OCI-LY1 (cell line): ENCODE measurements at regions not wholly inside any gene's neighbourhood (a gene's known extent, or its start where the extent isn't known, plus 50 kb on each side); places are given as distances from the start of the nearest gene placed in this dataset.
A peak's percentile ranks its signal among the peaks of the same experiment; 100 is the strongest.

Experiments used
- H2AFZ ChIP-seq: fragments of 200-600 bp; sonication (generic), shearing (Covaris generic); 2 replicates; pipeline ENCODE4 v1.6.0; 2014; ENCODE audit warnings: antibody characterized with exemption, mild to moderate bottlenecking, low read length
- H3F3A ChIP-seq: fragments of 200-600 bp; sonication (generic), shearing (Covaris generic); 2 replicates; pipeline ENCODE4 v1.6.0; 2014; ENCODE audit warnings: mild to moderate bottlenecking, antibody characterized with exemption, low read length, moderate library complexity; ENCODE audit not compliant: insufficient read depth
- H3K27ac ChIP-seq: fragments of 200-600 bp; sonication (generic); 2 replicates; pipeline ENCODE4 v1.5.1; 2014; ENCODE audit warnings: low read length, mixed run types, mild to moderate bottlenecking, low read depth; ENCODE audit not compliant: poor library complexity, severe bottlenecking
- H3K27me3 ChIP-seq: fragments of 200-600 bp; sonication (generic); 2 replicates; pipeline ENCODE4 v1.6.0; 2014; ENCODE audit warnings: antibody characterized with exemption, mild to moderate bottlenecking, low read length, moderate library complexity; ENCODE audit not compliant: insufficient read depth
- H3K36me3 ChIP-seq: fragments of 200-600 bp; sonication (generic); 2 replicates; pipeline ENCODE4 v1.6.1; 2014; ENCODE audit warnings: mild to moderate bottlenecking, antibody characterized with exemption, low read length, moderate library complexity, mixed read lengths; ENCODE audit not compliant: insufficient read depth
- H3K4me1 ChIP-seq: fragments of 200-600 bp; sonication (generic); 2 replicates; pipeline ENCODE4 v1.5.1; 2014; ENCODE audit warnings: mild to moderate bottlenecking, low read length, moderate library complexity; ENCODE audit not compliant: insufficient read depth, severe bottlenecking
- H3K4me2 ChIP-seq: fragments of 200-600 bp; sonication (generic), shearing (Covaris generic); 2 replicates; pipeline ENCODE4 v1.6.1; 2014; ENCODE audit warnings: low read length
- H3K4me3 ChIP-seq: fragments of 200-600 bp; sonication (generic); 2 replicates; pipeline ENCODE4 v1.5.1; 2014; ENCODE audit warnings: low read length, low read depth, mild to moderate bottlenecking, mixed read lengths; ENCODE audit not compliant: poor library complexity, severe bottlenecking
- H3K79me2 ChIP-seq: fragments of 200-600 bp; shearing (Covaris generic); 2 replicates; pipeline ENCODE4 v1.6.1; 2016; ENCODE audit warnings: mixed run types, low read length, mixed read lengths; ENCODE audit not compliant: insufficient read depth
- H3K9ac ChIP-seq: fragments of 200-600 bp; sonication (generic), shearing (Covaris generic); 2 replicates; pipeline ENCODE4 v1.6.1; 2014; ENCODE audit warnings: mild to moderate bottlenecking, low read length, mixed read lengths
- H3K9me2 ChIP-seq: fragments of 200-600 bp; sonication (generic), shearing (Covaris generic); 2 replicates; pipeline ENCODE4 v1.6.1; 2014; ENCODE audit warnings: low read depth, mild to moderate bottlenecking, low read length, mixed read lengths
- H3K9me3 ChIP-seq: fragments of 200-600 bp; shearing (Covaris generic); 2 replicates; pipeline ENCODE4 v1.6.1; 2014; ENCODE audit warnings: low read length, mixed read lengths
- H4K20me1 ChIP-seq: fragments of 200-600 bp; sonication (generic), shearing (Covaris generic); 2 replicates; pipeline ENCODE4 v1.6.0; 2016; ENCODE audit warnings: mild to moderate bottlenecking, low read length; ENCODE audit not compliant: insufficient read depth
- EZH2 ChIP-seq: fragments of 200-600 bp; sonication (generic), shearing (Covaris generic); IDR thresholded peaks from 2 replicates; pipeline ENCODE4 v1.8.0; 2017; ENCODE audit warnings: borderline replicate concordance, mixed run types, mild to moderate bottlenecking, antibody characterized with exemption, low read length, moderate library complexity, mixed read lengths
- TF ChIP-seq, protein P1 (sequence below): fragments of 200-600 bp; sonication (generic), shearing (Covaris generic); IDR thresholded peaks from 2 replicates; pipeline ENCODE4 v1.5.1; 2017; ENCODE audit warnings: mild to moderate bottlenecking, antibody characterized with exemption, low read length, moderate library complexity, mixed read lengths

GRCh38 chr3:76582632-76583378, 457.1 kb upstream of the ROBO2 start:
- TF ChIP-seq, protein P1, sequence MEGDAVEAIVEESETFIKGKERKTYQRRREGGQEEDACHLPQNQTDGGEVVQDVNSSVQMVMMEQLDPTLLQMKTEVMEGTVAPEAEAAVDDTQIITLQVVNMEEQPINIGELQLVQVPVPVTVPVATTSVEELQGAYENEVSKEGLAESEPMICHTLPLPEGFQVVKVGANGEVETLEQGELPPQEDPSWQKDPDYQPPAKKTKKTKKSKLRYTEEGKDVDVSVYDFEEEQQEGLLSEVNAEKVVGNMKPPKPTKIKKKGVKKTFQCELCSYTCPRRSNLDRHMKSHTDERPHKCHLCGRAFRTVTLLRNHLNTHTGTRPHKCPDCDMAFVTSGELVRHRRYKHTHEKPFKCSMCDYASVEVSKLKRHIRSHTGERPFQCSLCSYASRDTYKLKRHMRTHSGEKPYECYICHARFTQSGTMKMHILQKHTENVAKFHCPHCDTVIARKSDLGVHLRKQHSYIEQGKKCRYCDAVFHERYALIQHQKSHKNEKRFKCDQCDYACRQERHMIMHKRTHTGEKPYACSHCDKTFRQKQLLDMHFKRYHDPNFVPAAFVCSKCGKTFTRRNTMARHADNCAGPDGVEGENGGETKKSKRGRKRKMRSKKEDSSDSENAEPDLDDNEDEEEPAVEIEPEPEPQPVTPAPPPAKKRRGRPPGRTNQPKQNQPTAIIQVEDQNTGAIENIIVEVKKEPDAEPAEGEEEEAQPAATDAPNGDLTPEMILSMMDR, result no peak
- no peak for TF ChIP-seq EZH2
- H3K9ac ChIP-seq, result no peak overlapping the region
- no peaks in the 10 kb centered on the region for H3K27me3 ChIP-seq
- no peaks in the 10 kb centered on the region for H3K9me3 ChIP-seq
- H3K4me1 ChIP-seq, result no peaks in the 10 kb centered on the region
- H3F3A ChIP-seq, result no peaks in the 10 kb centered on the region
- H3K9me2 ChIP-seq, result no peaks in the 10 kb centered on the region
- no peaks in the 10 kb centered on the region for H4K20me1 ChIP-seq
- no peaks in the 10 kb centered on the region for H3K36me3 ChIP-seq
- no peak overlapping the region for H3K4me3 ChIP-seq
- H3K27ac ChIP-seq, result no peak overlapping the region
- H3K4me2 ChIP-seq, result no peak overlapping the region
- no peaks in the 10 kb centered on the region for H3K79me2 ChIP-seq
- H2AFZ ChIP-seq, result no peak overlapping the region

DNA sequence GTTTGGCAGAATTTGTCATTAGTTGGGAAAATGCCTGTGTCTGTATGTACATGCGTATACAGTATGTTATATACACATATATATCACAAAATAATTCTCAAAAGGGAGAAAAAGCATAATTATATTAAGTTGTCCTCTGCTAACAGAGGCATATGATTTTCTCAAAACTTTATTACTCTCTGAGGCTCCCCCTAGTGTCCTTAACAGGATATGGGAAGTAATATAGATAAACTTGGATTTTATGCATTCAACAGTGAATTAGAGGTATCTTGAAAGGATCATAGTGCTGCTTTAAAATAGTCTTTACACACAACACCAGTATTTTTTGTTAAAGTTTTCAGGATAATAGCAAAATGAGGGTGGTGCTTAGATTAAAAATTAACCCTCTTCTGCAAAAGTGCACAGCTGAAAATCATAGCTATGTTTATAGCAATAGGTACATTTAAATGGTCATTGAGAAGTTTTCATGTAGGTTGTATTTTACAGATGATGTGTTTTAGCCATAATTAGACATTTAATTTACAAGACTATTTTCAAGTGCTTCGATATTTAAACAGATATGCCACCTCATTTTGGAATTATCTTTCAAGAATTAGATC, 454.0 kb upstream of the ROBO2 start:
- no peaks in the 10 kb centered on the region for H3K4me1 ChIP-seq
- no peak overlapping the region for H3K27ac ChIP-seq
- H2AFZ ChIP-seq, result no peak overlapping the region
- no peaks in the 10 kb centered on the region for H3K36me3 ChIP-seq
- no peaks in the 10 kb centered on the region for H3K9me2 ChIP-seq
- no peaks in the 10 kb centered on the region for H4K20me1 ChIP-seq
- no peak overlapping the region for H3K9ac ChIP-seq
- H3K27me3 ChIP-seq, result no peaks in the 10 kb centered on the region
- no peaks in the 10 kb centered on the region for H3K79me2 ChIP-seq
- no peaks in the 10 kb centered on the region for H3F3A ChIP-seq
- TF ChIP-seq EZH2, result no peak
- TF ChIP-seq, protein P1, result peak; percentile 70
- H3K4me2 ChIP-seq, result no peak overlapping the region
- no peak overlapping the region for H3K4me3 ChIP-seq
- H3K9me3 ChIP-seq, result no peaks in the 10 kb centered on the region

- no peak overlapping the region for H2AFZ ChIP-seq
- no peaks in the 10 kb centered on the region for H4K20me1 ChIP-seq
- H3K4me2 ChIP-seq, result no peak overlapping the region
- H3K9me3 ChIP-seq, result no peaks in the 10 kb centered on the region
- H3F3A ChIP-seq, result no peaks in the 10 kb centered on the region
- H3K27ac ChIP-seq, result no peak overlapping the region
- no peak overlapping the region for H3K4me3 ChIP-seq
- no peaks in the 10 kb centered on the region for H3K4me1 ChIP-seq
- H3K9me2 ChIP-seq, result no peaks in the 10 kb centered on the region
- H3K27me3 ChIP-seq, result no peaks in the 10 kb centered on the region
- no peak overlapping the region for H3K9ac ChIP-seq
- no peaks in the 10 kb centered on the region for H3K79me2 ChIP-seq
- H3K36me3 ChIP-seq, result no peaks in the 10 kb centered on the region
- TF ChIP-seq, protein P1, result no peak
- TF ChIP-seq EZH2, result no peak
Measured at GRCh38 chr3:76586471-76586870, 453.4 kb upstream of the ROBO2 start.
